Prostate gland (tissue), 2 donors: ENCODE measurements at regions not wholly inside any gene's neighbourhood (a gene's known extent, or its start where the extent isn't known, plus 50 kb on each side); places are given as distances from the start of the nearest gene placed in this dataset.

Source experiments
- CTCF ChIP-seq, 4 experiments: fragments of 200-600 bp in 2 of 4; fragments of 450-650 bp in 2 of 4; sonication (generic) in 2 of 4; IDR thresholded peaks; 1 replicate in 3 of 4; 2 replicates in 1 of 4; pipeline ENCODE4 v1.5.1; 2016 to 2019; ENCODE audit warnings: antibody characterized with exemption in 4 of 4, mild to moderate bottlenecking in 2 of 4, moderate library complexity in 2 of 4
- POLR2AphosphoS5 ChIP-seq: sonication (generic); formaldehyde crosslinking; IDR thresholded peaks from one replicate; pipeline ENCODE4 v1.6.1; 2017; ENCODE audit warnings: antibody characterized with exemption

- TF ChIP-seq POLR2AphosphoS5: no peak
- TF ChIP-seq CTCF (IDR thresholded peaks at IDR 0.05): no peak
Observed at GRCh38 chr12:20053782-20054181, 314.6 kb upstream of the PDE3A start.
